AG09319 (cell line): ENCODE measurements at regions not wholly inside any gene's neighbourhood (a gene's known extent, or its start where the extent isn't known, plus 50 kb on each side); places are given as distances from the start of the nearest gene placed in this dataset.

Source experiments
- DNase-seq: peaks from one replicate; pipeline ENCODE4 v3.0.0-alpha.2; 2010; ENCODE audit warnings: low read depth; ENCODE audit errors: extremely low read depth
- TF ChIP-seq, protein P1 (sequence below): IDR thresholded peaks from 2 replicates; pipeline ENCODE4 v1.5.1; 2011; ENCODE audit warnings: low read depth, mild to moderate bottlenecking, inconsistent platforms, low read length, moderate library complexity

GRCh38 chr16:73308771-73309170, 260.8 kb upstream of the ZFHX3 start:
- TF ChIP-seq, protein P1, sequence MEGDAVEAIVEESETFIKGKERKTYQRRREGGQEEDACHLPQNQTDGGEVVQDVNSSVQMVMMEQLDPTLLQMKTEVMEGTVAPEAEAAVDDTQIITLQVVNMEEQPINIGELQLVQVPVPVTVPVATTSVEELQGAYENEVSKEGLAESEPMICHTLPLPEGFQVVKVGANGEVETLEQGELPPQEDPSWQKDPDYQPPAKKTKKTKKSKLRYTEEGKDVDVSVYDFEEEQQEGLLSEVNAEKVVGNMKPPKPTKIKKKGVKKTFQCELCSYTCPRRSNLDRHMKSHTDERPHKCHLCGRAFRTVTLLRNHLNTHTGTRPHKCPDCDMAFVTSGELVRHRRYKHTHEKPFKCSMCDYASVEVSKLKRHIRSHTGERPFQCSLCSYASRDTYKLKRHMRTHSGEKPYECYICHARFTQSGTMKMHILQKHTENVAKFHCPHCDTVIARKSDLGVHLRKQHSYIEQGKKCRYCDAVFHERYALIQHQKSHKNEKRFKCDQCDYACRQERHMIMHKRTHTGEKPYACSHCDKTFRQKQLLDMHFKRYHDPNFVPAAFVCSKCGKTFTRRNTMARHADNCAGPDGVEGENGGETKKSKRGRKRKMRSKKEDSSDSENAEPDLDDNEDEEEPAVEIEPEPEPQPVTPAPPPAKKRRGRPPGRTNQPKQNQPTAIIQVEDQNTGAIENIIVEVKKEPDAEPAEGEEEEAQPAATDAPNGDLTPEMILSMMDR = no peak

GRCh38 chr16:73306901-73307413, 259.0 kb upstream of the ZFHX3 start:
- TF ChIP-seq, protein P1 = no peak
- no peak for DNase-seq

More at GRCh38 chr16:73308771-73309170, 260.8 kb upstream of the ZFHX3 start:
- no peak for DNase-seq

DNA sequence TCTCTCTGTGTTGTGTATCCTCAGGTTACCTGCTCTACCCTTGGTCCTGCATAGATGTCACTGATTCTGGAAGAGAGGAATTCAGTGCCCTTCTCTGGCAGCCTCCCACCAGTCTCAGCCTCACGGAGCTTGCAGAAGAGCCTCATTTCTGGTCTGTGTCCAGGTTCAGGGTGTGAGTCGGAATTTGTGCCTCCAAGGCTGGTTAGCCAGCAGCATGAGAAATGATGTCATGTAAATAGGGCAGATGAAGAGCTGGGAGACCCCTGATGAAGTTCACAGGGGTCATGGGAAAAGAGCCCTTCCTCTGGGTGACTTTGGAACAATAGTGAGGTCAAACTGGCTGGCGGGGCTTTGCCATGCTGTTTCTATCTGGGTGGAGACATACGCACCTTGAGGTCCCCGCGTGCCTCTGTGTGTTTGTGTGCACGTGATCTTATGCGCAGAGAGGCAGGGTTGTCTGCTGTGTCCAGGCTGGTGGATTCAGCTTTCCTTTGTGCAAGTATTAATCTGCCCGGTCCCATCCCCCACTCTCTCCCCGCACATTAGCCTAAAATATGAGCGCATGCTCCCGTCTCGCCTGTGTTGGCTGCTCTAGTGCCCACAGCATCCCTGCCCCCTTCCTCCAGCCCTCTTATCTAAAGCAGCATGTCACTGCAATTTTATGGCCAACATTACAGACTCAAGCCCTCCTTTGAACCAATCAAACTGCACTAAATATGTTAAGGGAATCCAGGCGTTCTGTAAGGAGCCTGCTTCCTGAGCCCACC, 256.3 kb upstream of the ZFHX3 start:
- no peak for DNase-seq
- TF ChIP-seq, protein P1 = no peak

DNA sequence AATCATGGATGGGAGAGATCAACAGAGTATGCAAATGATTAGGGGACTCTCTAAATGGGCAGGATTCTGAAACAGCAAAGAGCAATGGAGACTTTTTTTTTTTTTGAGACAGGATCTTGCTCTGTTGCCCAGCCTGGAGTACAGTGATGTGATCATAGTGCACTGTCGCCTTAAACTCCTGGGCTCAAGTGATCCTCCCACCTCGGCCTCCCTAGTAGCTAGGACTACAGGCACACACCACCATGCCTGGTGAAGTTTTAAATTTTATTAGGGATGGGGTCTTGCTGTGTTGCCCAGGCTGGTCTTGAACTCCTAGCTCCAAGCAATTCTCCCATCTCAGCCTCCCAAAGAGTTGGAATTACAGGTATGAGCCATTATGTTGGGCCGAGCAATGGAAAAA, 255.0 kb upstream of the ZFHX3 start:
- TF ChIP-seq, protein P1 = no peak
- no peak for DNase-seq

GRCh38 chr16:73301984-73302383, 254.1 kb upstream of the ZFHX3 start:
- no peak for DNase-seq
- TF ChIP-seq, protein P1 = no peak

DNA sequence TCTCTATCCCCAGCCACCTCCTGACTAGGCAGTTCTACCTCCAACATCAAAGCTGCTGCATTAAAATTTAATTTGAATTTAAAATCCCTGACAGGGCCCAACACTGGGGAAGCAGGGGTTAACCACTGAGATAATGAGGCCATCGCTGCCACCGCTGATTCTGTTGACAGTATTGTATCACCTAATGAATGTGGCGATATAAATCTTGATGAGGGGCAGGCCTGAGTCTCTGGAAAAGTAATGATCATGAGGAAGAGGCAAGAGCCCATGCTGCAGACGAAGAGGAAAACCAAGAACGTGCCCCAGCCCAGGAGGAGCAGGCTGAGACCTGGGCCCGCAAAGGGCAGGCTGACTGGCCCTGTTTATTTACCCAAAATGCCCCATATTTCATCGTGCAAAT, 251.4 kb upstream of the ZFHX3 start:
- TF ChIP-seq, protein P1 = no peak
- DNase-seq = no peak

DNA sequence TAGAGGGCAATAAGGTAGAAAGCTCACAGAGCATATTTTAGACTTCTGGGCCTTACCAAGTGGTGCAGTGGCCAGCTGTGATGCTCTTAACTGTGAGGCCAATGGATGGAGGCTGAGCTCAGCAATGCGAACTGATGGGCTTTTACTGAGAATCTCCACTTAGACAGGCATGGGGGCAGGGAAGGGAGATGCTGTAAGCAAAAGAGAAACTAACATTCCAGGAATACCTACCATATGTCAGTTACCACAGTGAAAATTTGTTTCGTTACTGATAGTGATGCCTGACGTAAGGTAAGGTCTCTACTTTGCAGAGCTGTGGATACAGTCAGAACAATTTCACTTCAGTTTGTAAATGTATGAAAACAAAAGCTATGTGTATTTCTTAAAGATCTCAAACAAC, 250.6 kb upstream of the ZFHX3 start:
- TF ChIP-seq, protein P1 = no peak
- DNase-seq = no peak
